CD14-positive monocyte (primary cell): ENCODE measurements at regions not wholly inside any gene's neighbourhood (a gene's known extent, or its start where the extent isn't known, plus 50 kb on each side); places are given as distances from the start of the nearest gene placed in this dataset.

Experiments
- DNase-seq, 3 donors: peaks; one replicate each; pipeline ENCODE4 v3.0.0-alpha.2; 2011 to 2022
- H2AFZ ChIP-seq: 2 replicates; pipeline ENCODE4 v1.6.0; 2012; ENCODE audit warnings: mild to moderate bottlenecking, low read depth, low read length, inconsistent platforms; ENCODE audit not compliant: insufficient read depth, poor library complexity, severe bottlenecking
- H3K27ac ChIP-seq, 2 donors: 1 replicate in 1 of 2; 2 replicates in 1 of 2; pipeline ENCODE4 v1.5.1; 2012 to 2013; ENCODE audit warnings: low read length in 2 of 2, control low read depth in 1 of 2, inconsistent platforms in 1 of 2, low read depth in 1 of 2, mild to moderate bottlenecking in 1 of 2
- H3K27me3 ChIP-seq, 2 donors: one replicate each; pipeline versions ENCODE4 v1.6.0 to v1.6.1; 2011 to 2013; ENCODE audit warnings: low read length in 2 of 2; ENCODE audit not compliant: control insufficient read depth in 2 of 2, insufficient read depth in 2 of 2
- H3K36me3 ChIP-seq, 2 donors: replicated peaks in 1 of 2; 1 replicate in 1 of 2; 2 replicates in 1 of 2; pipeline versions ENCODE4 v1.5.1 to v1.6.1; 2012 to 2013; ENCODE audit warnings: low read length in 2 of 2, control low read depth in 1 of 2, inconsistent platforms in 1 of 2, mild to moderate bottlenecking in 1 of 2; ENCODE audit not compliant: insufficient read depth in 2 of 2, control insufficient read depth in 1 of 2
- H3K4me1 ChIP-seq, 2 donors: 1 replicate in 1 of 2; 2 replicates in 1 of 2; pipeline versions ENCODE4 v1.5.1 to v1.6.1; 2012 to 2013; ENCODE audit warnings: low read length in 2 of 2, control low read depth in 1 of 2, inconsistent platforms in 1 of 2, mild to moderate bottlenecking in 1 of 2, moderate library complexity in 1 of 2; ENCODE audit not compliant: insufficient read depth in 2 of 2, control insufficient read depth in 1 of 2
- H3K4me2 ChIP-seq: replicated peaks from 2 replicates; pipeline ENCODE3; 2012; ENCODE audit warnings: low read length, moderate library complexity, mild to moderate bottlenecking; ENCODE audit not compliant: poor library complexity, severe bottlenecking; ENCODE audit errors: extremely low read depth
- H3K4me3 ChIP-seq, 3 experiments: fragments of 200-600 bp in 1 of 3; sonication (generic) in 1 of 3; replicated peaks in 1 of 3; 1 replicate in 2 of 3; 2 replicates in 1 of 3; pipeline ENCODE4 v1.5.1; 2011 to 2013; ENCODE audit warnings: low read length in 3 of 3, mild to moderate bottlenecking in 3 of 3, control low read depth in 2 of 3, low read depth in 2 of 3, inconsistent platforms in 1 of 3, moderate library complexity in 1 of 3
- H3K79me2 ChIP-seq: 2 replicates; pipeline ENCODE4 v1.6.0; 2012; ENCODE audit warnings: mild to moderate bottlenecking, control low read depth, inconsistent platforms, low read length, moderate library complexity; ENCODE audit not compliant: insufficient read depth
- H3K9ac ChIP-seq: 2 replicates; pipeline ENCODE4 v1.6.0; 2017; ENCODE audit warnings: low read length, mild to moderate bottlenecking; ENCODE audit not compliant: insufficient read depth, poor library complexity, severe bottlenecking
- H3K9me3 ChIP-seq, 2 donors: replicated peaks in 1 of 2; 1 replicate in 1 of 2; 2 replicates in 1 of 2; pipeline versions ENCODE4 v1.5.1 to v1.6.1; 2012 to 2013; ENCODE audit warnings: low read length in 2 of 2, control low read depth in 1 of 2; ENCODE audit not compliant: control insufficient read depth in 1 of 2, insufficient read depth in 1 of 2
- H4K20me1 ChIP-seq: 2 replicates; pipeline ENCODE4 v1.6.0; 2012; ENCODE audit warnings: mild to moderate bottlenecking, low read length, control low read depth, moderate library complexity; ENCODE audit not compliant: insufficient read depth
- H3K27ac Mint-ChIP-seq, 7 donors: one replicate each; pipeline ENCODE4 v1.8.0; 2020; ENCODE audit warnings: mild to moderate bottlenecking in 7 of 7, mixed read lengths in 7 of 7, moderate library complexity in 6 of 7, inconsistent platforms in 2 of 7
- H3K27me3 Mint-ChIP-seq, 3 donors: one replicate each; pipeline ENCODE4 v1.8.0; 2021 to 2022; ENCODE audit warnings: low read depth in 3 of 3, mild to moderate bottlenecking in 3 of 3, mixed read lengths in 3 of 3, moderate library complexity in 3 of 3, inconsistent platforms in 1 of 3
- H3K36me3 Mint-ChIP-seq, 2 donors: one replicate each; pipeline ENCODE4 v1.8.0; 2020; ENCODE audit warnings: mixed read lengths in 2 of 2, inconsistent platforms in 1 of 2, mild to moderate bottlenecking in 1 of 2
- H3K4me1 Mint-ChIP-seq: one replicate; pipeline ENCODE4 v1.8.0; 2020; ENCODE audit warnings: mild to moderate bottlenecking, mixed read lengths
- H3K4me3 Mint-ChIP-seq, 2 donors: one replicate each; pipeline ENCODE4 v1.8.0; 2020; ENCODE audit warnings: mild to moderate bottlenecking in 2 of 2, mixed read lengths in 2 of 2, moderate library complexity in 1 of 2
- H3K9me3 Mint-ChIP-seq, 7 donors: one replicate each; pipeline ENCODE4 v1.8.0; 2020 to 2022; ENCODE audit warnings: mixed read lengths in 7 of 7, mild to moderate bottlenecking in 6 of 7, moderate library complexity in 6 of 7, inconsistent platforms in 2 of 7
- WGBS: methylation state at CpG from one replicate; pipeline ENCODE4 v1.1.5; 2013; ENCODE audit warnings: missing lambda C conversion rate; ENCODE audit not compliant: insufficient coverage; 5-methylcytosine and 5-hydroxymethylcytosine counted together
- intact Hi-C, 2 donors: fragments of 100-400 bp; cut with micrococcal nuclease; formaldehyde crosslinking; loops; one replicate each; pipeline versions ENCODE4 v1.15.0 to v1.15.1; 2023
- TF ChIP-seq, protein P1 (sequence below): fragments of 200-600 bp; IDR thresholded peaks from one replicate; pipeline ENCODE4 v1.8.0; 2022; ENCODE audit warnings: antibody characterized with exemption, mild to moderate bottlenecking

DNA sequence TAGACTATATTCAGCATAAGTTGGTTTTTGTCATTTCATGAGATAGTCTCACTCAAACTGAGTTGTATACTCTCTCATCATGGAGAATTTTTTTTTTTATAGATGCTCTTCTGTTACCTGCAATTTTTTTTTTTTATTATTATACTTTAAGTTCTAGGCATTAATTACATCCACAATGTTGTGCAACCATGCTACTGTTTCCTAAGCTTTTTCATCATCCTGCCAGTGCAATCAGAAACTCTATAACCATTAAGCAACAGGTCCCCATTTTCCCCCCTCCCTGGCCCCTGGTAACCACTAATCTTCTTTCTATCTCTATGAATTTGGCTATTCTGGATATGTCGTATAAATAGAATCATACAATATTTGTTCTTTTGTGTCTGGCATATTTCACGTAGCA, 321.6 kb downstream of the STIM2 start:
- no peaks in the 10 kb centered on the region for H3K36me3 Mint-ChIP-seq
- Histone ChIP-seq H3K9me3 (no peaks in the 10 kb centered on the region), H3K27me3 (no peaks in the 10 kb centered on the region), H3K4me1 (no peaks in the 10 kb centered on the region), H4K20me1 (no peaks in the 10 kb centered on the region), H3K79me2 (no peaks in the 10 kb centered on the region), H3K27ac (no peak overlapping the region), H3K4me3 (no peak overlapping the region), H3K4me2 (no peak overlapping the region), H2AFZ (no peak overlapping the region), H3K9ac (no peak overlapping the region), H3K36me3 (no peaks in the 10 kb centered on the region)
- no peak overlapping the region for H3K27ac Mint-ChIP-seq
- H3K4me3 Mint-ChIP-seq: no peak overlapping the region
- no peak for DNase-seq
- intact Hi-C loops: no loop called here
- peaks cover 0 to 3% (median 0%) of the 10 kb centered on the region in 3 donors for H3K27me3 Mint-ChIP-seq
- TF ChIP-seq, protein P1, sequence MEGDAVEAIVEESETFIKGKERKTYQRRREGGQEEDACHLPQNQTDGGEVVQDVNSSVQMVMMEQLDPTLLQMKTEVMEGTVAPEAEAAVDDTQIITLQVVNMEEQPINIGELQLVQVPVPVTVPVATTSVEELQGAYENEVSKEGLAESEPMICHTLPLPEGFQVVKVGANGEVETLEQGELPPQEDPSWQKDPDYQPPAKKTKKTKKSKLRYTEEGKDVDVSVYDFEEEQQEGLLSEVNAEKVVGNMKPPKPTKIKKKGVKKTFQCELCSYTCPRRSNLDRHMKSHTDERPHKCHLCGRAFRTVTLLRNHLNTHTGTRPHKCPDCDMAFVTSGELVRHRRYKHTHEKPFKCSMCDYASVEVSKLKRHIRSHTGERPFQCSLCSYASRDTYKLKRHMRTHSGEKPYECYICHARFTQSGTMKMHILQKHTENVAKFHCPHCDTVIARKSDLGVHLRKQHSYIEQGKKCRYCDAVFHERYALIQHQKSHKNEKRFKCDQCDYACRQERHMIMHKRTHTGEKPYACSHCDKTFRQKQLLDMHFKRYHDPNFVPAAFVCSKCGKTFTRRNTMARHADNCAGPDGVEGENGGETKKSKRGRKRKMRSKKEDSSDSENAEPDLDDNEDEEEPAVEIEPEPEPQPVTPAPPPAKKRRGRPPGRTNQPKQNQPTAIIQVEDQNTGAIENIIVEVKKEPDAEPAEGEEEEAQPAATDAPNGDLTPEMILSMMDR: no peak
- no CpG with 5 or more reads among the region's 2 CpGs for WGBS
- peaks cover 0 to 2% (median 0%) of the 10 kb centered on the region in 7 donors for H3K9me3 Mint-ChIP-seq
- no peaks in the 10 kb centered on the region for H3K4me1 Mint-ChIP-seq

DNA sequence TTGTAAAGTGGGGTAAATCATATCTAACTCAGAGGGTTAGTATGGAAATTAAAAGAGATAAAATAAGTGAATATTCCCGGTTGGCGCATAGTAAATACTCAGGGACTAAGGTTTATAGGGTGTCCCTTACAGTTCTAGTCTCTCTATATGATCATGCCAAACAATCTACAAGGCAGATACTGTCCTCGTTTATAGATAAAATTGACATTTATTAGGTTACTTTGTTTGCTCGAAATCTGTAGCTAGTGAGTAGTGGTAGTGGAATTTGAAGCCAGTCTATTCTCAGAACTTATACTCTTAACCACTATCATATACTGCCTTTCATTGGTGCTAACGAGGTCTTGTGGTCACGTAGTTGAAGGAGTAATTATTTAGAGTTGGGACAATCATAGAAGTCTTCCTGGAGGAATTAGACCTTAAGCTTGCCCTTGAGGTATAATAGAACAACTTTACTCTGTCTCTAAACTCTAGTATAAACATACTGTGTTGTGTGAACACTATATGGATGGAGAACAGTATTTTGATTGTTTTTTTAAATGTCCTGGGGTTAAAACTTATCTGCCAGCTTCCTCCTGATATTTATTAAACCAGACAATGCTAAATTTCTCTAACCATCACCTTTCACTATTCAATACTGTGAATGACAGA, 324.0 kb downstream of the STIM2 start:
- Histone ChIP-seq H3K9me3 (no peaks in the 10 kb centered on the region), H3K4me3 (no peak overlapping the region), H3K4me2 (no peak overlapping the region), H4K20me1 (no peaks in the 10 kb centered on the region), H3K4me1 (no peaks in the 10 kb centered on the region), H3K9ac (no peak overlapping the region), H3K36me3 (no peaks in the 10 kb centered on the region), H3K27ac (no peak overlapping the region), H3K79me2 (no peaks in the 10 kb centered on the region), H3K27me3 (no peaks in the 10 kb centered on the region), H2AFZ (no peak overlapping the region)
- Mint-ChIP-seq H3K9me3 (peaks cover 0 to 2% (median 0%) of the 10 kb centered on the region in 7 donors), H3K36me3 (no peaks in the 10 kb centered on the region), H3K27me3 (peaks cover 0 to 2% (median 2%) of the 10 kb centered on the region in 3 donors), H3K27ac (no peak overlapping the region), H3K4me3 (no peak overlapping the region), H3K4me1 (no peaks in the 10 kb centered on the region)
- TF ChIP-seq, protein P1: no peak
- no peak for DNase-seq
- no CpG with 5 or more reads among the region's 6 CpGs for WGBS
- intact Hi-C loops: no loop called here
